Right atrium auricular region (tissue), 2 donors: ENCODE measurements at regions not wholly inside any gene's neighbourhood (a gene's known extent, or its start where the extent isn't known, plus 50 kb on each side); places are given as distances from the start of the nearest gene placed in this dataset.

ENCODE experiments used
- DNase-seq: peaks from one replicate; pipeline ENCODE4 v3.0.0-alpha.2; 2019; ENCODE audit warnings: low spot score
- H3K27ac ChIP-seq, 2 donors: fragments of 200-600 bp; sonication (generic); 1 replicate in 1 of 2; 2 replicates in 1 of 2; pipeline ENCODE4 v1.5.1; 2016 to 2019
- H3K27me3 ChIP-seq, 2 donors: fragments of 200-600 bp; sonication (generic); one replicate each; pipeline versions ENCODE4 v1.5.1 to v1.6.0; 2017 to 2019
- H3K36me3 ChIP-seq: fragments of 200-600 bp; sonication (generic); one replicate; pipeline ENCODE4 v1.5.1; 2016
- H3K4me1 ChIP-seq, 2 donors: fragments of 200-600 bp; sonication (generic); one replicate each; pipeline versions ENCODE4 v1.5.1 to v1.6.0; 2017 to 2019
- H3K4me3 ChIP-seq, 2 donors: fragments of 200-600 bp; sonication (generic); 1 replicate in 1 of 2; 2 replicates in 1 of 2; pipeline ENCODE4 v1.5.1; 2017 to 2019; ENCODE audit warnings: mild to moderate bottlenecking in 1 of 2, moderate library complexity in 1 of 2
- H3K9me3 ChIP-seq, 2 donors: fragments of 200-600 bp; sonication (generic); one replicate each; pipeline ENCODE4 v1.5.1; 2019
- CTCF ChIP-seq, 2 donors: fragments of 200-600 bp; sonication (generic); IDR thresholded peaks; one replicate each; pipeline ENCODE4 v1.5.1; 2019; ENCODE audit warnings: antibody characterized with exemption in 2 of 2

- Histone ChIP-seq H3K4me3 (peak overlapping the region; percentile 51 to 64), H3K27ac (peak overlapping the region; percentile 65 to 72), H3K27me3 (no peaks in the 10 kb centered on the region)
These were observed 84.1 kb upstream of the EPB41L3 start for GRCh38 chr18:5627776-5628511.

GRCh38 chr18:5626130-5626880 is 82.5 kb upstream of the EPB41L3 start:
- peak in 1 of 2 donors; percentile 15 for TF ChIP-seq CTCF (IDR thresholded peaks at IDR 0.05)
- H3K9me3 ChIP-seq = no peaks in the 10 kb centered on the region
- no peak overlapping the region for H3K4me3 ChIP-seq
- H3K27ac ChIP-seq = no peak overlapping the region
- peaks cover 0 to 19% of the 10 kb centered on the region in 2 donors for H3K4me1 ChIP-seq
- no peaks in the 10 kb centered on the region for H3K27me3 ChIP-seq
- DNase-seq = no peak
- H3K36me3 ChIP-seq = no peaks in the 10 kb centered on the region

More at GRCh38 chr18:5627776-5628511, 84.1 kb upstream of the EPB41L3 start:
- peaks cover 0 to 19% of the 10 kb centered on the region in 2 donors for H3K4me1 ChIP-seq
- H3K36me3 ChIP-seq = no peaks in the 10 kb centered on the region
- no peaks in the 10 kb centered on the region for H3K9me3 ChIP-seq
- no peak for TF ChIP-seq CTCF (IDR thresholded peaks at IDR 0.05)
- no peak for DNase-seq

GRCh38 chr18:5625076-5625475 is 81.3 kb upstream of the EPB41L3 start:
- H3K36me3 ChIP-seq = no peaks in the 10 kb centered on the region
- no peaks in the 10 kb centered on the region for H3K9me3 ChIP-seq
- H3K4me1 ChIP-seq = peaks cover 0 to 15% of the 10 kb centered on the region in 2 donors
- H3K27me3 ChIP-seq = no peaks in the 10 kb centered on the region
- no peak for DNase-seq
- H3K4me3 ChIP-seq = no peak overlapping the region
- no peak overlapping the region for H3K27ac ChIP-seq
- TF ChIP-seq CTCF (IDR thresholded peaks at IDR 0.05) = no peak

GRCh38 chr18:5622905-5623304 is 79.1 kb upstream of the EPB41L3 start:
- peaks cover 0 to 2% of the 10 kb centered on the region in 2 donors for H3K4me1 ChIP-seq
- no peak for TF ChIP-seq CTCF (IDR thresholded peaks at IDR 0.05)
- no peak for DNase-seq
- H3K4me3 ChIP-seq = no peak overlapping the region
- no peak overlapping the region for H3K27ac ChIP-seq
- no peaks in the 10 kb centered on the region for H3K36me3 ChIP-seq
- no peaks in the 10 kb centered on the region for H3K9me3 ChIP-seq
- H3K27me3 ChIP-seq = no peaks in the 10 kb centered on the region

- no peaks in the 10 kb centered on the region for H3K36me3 ChIP-seq
- no peak for TF ChIP-seq CTCF (IDR thresholded peaks at IDR 0.05)
- no peak overlapping the region for H3K4me3 ChIP-seq
- H3K27me3 ChIP-seq = no peaks in the 10 kb centered on the region
- no peaks in the 10 kb centered on the region for H3K4me1 ChIP-seq
- no peak for DNase-seq
- H3K27ac ChIP-seq = no peak overlapping the region
- H3K9me3 ChIP-seq = no peaks in the 10 kb centered on the region
These were observed 76.5 kb upstream of the EPB41L3 start for GRCh38 chr18:5620289-5620688.
